SU-DHL-6 (cell line): ENCODE measurements at regions not wholly inside any gene's neighbourhood (a gene's known extent, or its start where the extent isn't known, plus 50 kb on each side); places are given as distances from the start of the nearest gene placed in this dataset.

Experiments used
- H2AFZ ChIP-seq: fragments of 200-600 bp; sonication (generic); 2 replicates; pipeline ENCODE4 v1.6.1; 2014; ENCODE audit warnings: low read depth, mild to moderate bottlenecking, moderate library complexity, mixed read lengths, antibody characterized with exemption, low read length; ENCODE audit not compliant: severe bottlenecking
- H3F3A ChIP-seq: fragments of 200-600 bp; shearing (Covaris generic); 2 replicates; pipeline ENCODE4 v1.6.0; 2016; ENCODE audit warnings: antibody characterized with exemption, mild to moderate bottlenecking; ENCODE audit not compliant: insufficient read depth
- H3K27ac ChIP-seq: fragments of 200-600 bp; sonication (generic); 2 replicates; pipeline ENCODE4 v1.5.1; 2016; ENCODE audit warnings: low read depth, mild to moderate bottlenecking, low read length, moderate library complexity, mixed read lengths
- H3K27me3 ChIP-seq: fragments of 200-600 bp; sonication (generic), shearing (Covaris generic); 2 replicates; pipeline ENCODE4 v1.6.0; 2014; ENCODE audit warnings: mild to moderate bottlenecking, low read length
- H3K36me3 ChIP-seq: fragments of 200-600 bp; sonication (generic); 2 replicates; pipeline ENCODE4 v1.6.1; 2014; ENCODE audit warnings: mild to moderate bottlenecking, low read length, mixed read lengths
- H3K4me2 ChIP-seq: fragments of 300-600, 200-600 bp; shearing (Covaris generic), sonication (generic); 2 replicates; pipeline ENCODE4 v1.6.0; 2014; ENCODE audit warnings: low read length, low read depth, mild to moderate bottlenecking; ENCODE audit not compliant: poor library complexity, severe bottlenecking
- H3K4me3 ChIP-seq: fragments of 200-600 bp; sonication (generic); 2 replicates; pipeline ENCODE4 v1.5.1; 2014; ENCODE audit warnings: antibody characterized with exemption, low read length, mild to moderate bottlenecking, mixed read lengths; ENCODE audit not compliant: insufficient read depth, poor library complexity, severe bottlenecking
- H3K79me2 ChIP-seq: fragments of 200-600 bp; sonication (generic); 2 replicates; pipeline ENCODE4 v1.6.1; 2014; ENCODE audit warnings: mild to moderate bottlenecking, low read length, moderate library complexity; ENCODE audit not compliant: insufficient read depth
- H3K9ac ChIP-seq: fragments of 200-600 bp; sonication (generic); 2 replicates; pipeline ENCODE4 v1.7.0; 2014; ENCODE audit warnings: mild to moderate bottlenecking, low read length
- H3K9me2 ChIP-seq: fragments of 200-600 bp; sonication (generic); replicated peaks from 2 replicates; pipeline ENCODE4 v1.6.1; 2014; ENCODE audit warnings: low read length; ENCODE audit not compliant: insufficient read depth
- H3K9me3 ChIP-seq: fragments of 200-600 bp; sonication (generic); 2 replicates; pipeline ENCODE4 v1.6.1; 2014; ENCODE audit warnings: low read length, mixed read lengths; ENCODE audit not compliant: insufficient read depth
- H4K20me1 ChIP-seq: fragments of 200-600 bp; sonication (generic); 2 replicates; pipeline ENCODE4 v1.6.1; 2014; ENCODE audit warnings: low read depth, mild to moderate bottlenecking, antibody characterized with exemption, low read length, moderate library complexity, mixed read lengths
- CTCF ChIP-seq: fragments of 200-600 bp; sonication (generic); IDR thresholded peaks from one replicate; pipeline ENCODE4 v1.5.1; 2017; ENCODE audit warnings: antibody characterized with exemption, mild to moderate bottlenecking, low read length, moderate library complexity; ENCODE audit not compliant: insufficient read depth, poor library complexity, severe bottlenecking
- EZH2phosphoT487 ChIP-seq: fragments of 200-600 bp; sonication (generic), shearing (Covaris generic); conservative IDR thresholded peaks from 2 replicates; pipeline ENCODE4 v1.6.1; 2018; ENCODE audit warnings: mild to moderate bottlenecking, antibody characterized with exemption, low read length, moderate library complexity, mixed read lengths

DNA sequence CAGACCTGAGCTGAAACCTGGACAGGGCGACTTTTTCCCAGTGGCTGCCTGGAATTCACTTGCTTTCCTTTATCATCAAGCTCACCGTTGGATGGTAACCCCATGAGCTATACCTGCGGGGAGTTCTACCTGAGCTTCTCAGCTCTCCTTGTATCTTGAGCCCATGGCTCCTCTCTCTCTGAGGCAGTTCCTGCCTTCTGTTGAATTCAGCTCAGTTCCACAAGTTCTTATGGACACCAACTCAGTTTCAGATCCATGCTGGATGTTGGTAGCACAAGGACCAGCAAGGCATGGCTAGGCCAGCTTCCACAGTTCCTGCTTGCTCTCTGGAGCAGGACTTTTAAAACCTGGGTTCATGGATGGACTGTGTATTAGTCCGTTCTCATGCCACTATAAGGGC is 58.3 kb upstream of the AMPD3 start:
- H3F3A ChIP-seq: no peaks in the 10 kb centered on the region
- no peak overlapping the region for H3K9ac ChIP-seq
- no peak overlapping the region for H3K27ac ChIP-seq
- H3K4me3 ChIP-seq: no peak overlapping the region
- H3K9me2 ChIP-seq: no peaks in the 10 kb centered on the region
- H2AFZ ChIP-seq: no peak overlapping the region
- H4K20me1 ChIP-seq: no peaks in the 10 kb centered on the region
- no peaks in the 10 kb centered on the region for H3K9me3 ChIP-seq
- H3K4me2 ChIP-seq: no peak overlapping the region
- no peaks in the 10 kb centered on the region for H3K36me3 ChIP-seq
- no peaks in the 10 kb centered on the region for H3K27me3 ChIP-seq
- H3K79me2 ChIP-seq: no peaks in the 10 kb centered on the region
- TF ChIP-seq EZH2phosphoT487 (no peak), CTCF (no peak)

DNA sequence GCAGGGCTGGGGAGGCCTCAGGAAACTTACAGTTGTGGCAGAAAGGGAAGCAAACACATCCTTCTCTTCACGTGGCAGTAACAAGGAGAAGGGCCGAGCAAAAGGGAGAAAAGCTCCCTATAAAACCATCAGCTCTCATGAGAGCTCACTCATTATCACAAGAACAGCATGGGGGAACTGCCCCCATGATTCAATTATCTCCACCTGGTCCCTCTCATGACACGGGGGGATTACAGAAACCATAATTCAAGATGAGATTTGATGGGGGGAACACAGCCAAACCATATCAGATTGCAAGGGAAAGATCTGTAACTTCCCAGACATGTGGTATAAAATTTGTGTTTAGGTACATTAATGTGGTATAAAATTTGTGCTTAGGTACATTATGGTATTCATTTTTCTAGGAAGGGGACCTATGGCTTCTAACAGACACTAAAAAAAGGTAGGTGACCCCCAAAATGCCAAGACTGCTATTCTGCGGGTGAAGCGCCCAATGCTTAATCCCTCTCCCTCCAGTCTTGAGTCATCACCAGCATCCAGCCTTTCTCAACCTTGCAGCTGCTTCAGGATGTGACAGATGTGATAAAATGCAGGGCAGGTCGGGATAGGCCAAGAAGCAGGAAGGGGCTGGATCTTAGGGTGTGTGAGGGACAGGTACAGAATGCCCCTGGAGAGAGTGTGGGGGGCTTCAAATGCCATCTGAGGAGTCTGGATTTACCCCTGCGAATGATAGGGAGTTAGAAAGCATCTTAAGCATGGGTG is 57.7 kb upstream of the AMPD3 start:
- H3K36me3 ChIP-seq: no peaks in the 10 kb centered on the region
- H2AFZ ChIP-seq: no peak overlapping the region
- H3K27ac ChIP-seq: no peak overlapping the region
- no peaks in the 10 kb centered on the region for H3K79me2 ChIP-seq
- H3F3A ChIP-seq: no peaks in the 10 kb centered on the region
- H4K20me1 ChIP-seq: no peaks in the 10 kb centered on the region
- no peaks in the 10 kb centered on the region for H3K9me2 ChIP-seq
- no peak overlapping the region for H3K9ac ChIP-seq
- H3K4me3 ChIP-seq: no peak overlapping the region
- no peaks in the 10 kb centered on the region for H3K27me3 ChIP-seq
- no peak overlapping the region for H3K4me2 ChIP-seq
- no peak for TF ChIP-seq CTCF
- no peak for TF ChIP-seq EZH2phosphoT487
- H3K9me3 ChIP-seq: no peaks in the 10 kb centered on the region

DNA sequence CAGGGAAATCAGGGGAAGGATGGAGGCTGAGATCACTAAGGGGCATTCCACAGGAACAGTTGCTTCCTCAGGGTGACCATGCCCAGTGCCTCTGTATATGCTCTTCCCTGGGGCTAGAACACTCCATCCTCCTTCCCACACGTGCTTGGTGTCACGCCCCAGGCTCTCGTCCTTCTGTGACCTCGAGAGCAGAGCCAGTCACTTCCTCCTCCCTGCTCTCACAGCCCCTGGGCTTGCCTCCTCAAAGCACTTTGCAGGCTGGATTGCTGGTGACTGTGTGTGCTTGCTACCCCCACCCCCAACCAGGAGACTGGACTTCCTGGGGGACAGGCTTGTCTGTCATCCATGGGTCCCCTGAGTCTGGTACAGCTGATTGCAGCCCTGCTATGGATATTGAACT is 56.5 kb upstream of the AMPD3 start:
- no peaks in the 10 kb centered on the region for H3F3A ChIP-seq
- no peaks in the 10 kb centered on the region for H4K20me1 ChIP-seq
- no peak overlapping the region for H3K9ac ChIP-seq
- TF ChIP-seq CTCF: no peak
- no peak for TF ChIP-seq EZH2phosphoT487
- H3K4me2 ChIP-seq: no peak overlapping the region
- H3K4me3 ChIP-seq: no peak overlapping the region
- H3K36me3 ChIP-seq: no peaks in the 10 kb centered on the region
- no peaks in the 10 kb centered on the region for H3K9me2 ChIP-seq
- H3K27me3 ChIP-seq: no peaks in the 10 kb centered on the region
- H3K9me3 ChIP-seq: no peaks in the 10 kb centered on the region
- H2AFZ ChIP-seq: no peak overlapping the region
- no peaks in the 10 kb centered on the region for H3K79me2 ChIP-seq
- H3K27ac ChIP-seq: no peak overlapping the region
